Heart left ventricle (tissue), 16 donors: ENCODE measurements at regions not wholly inside any gene's neighbourhood (a gene's known extent, or its start where the extent isn't known, plus 50 kb on each side); places are given as distances from the start of the nearest gene placed in this dataset.

Source experiments
- ATAC-seq, 4 donors: fragments of 200-7000 bp; cut with Tn5 transposase; one replicate each; pipeline ENCODE4 v1.9.1; 2020 to 2022; ENCODE audit warnings: moderate library complexity in 4 of 4, mild to moderate bottlenecking in 3 of 4, moderate number of reproducible peaks in 1 of 4
- DNase-seq, 5 donors: peaks; one replicate each; pipeline ENCODE4 v3.0.0-alpha.2; 2020
- H3K27ac ChIP-seq, 12 donors: fragments of 200-600 bp; sonication (generic) in 4 of 12; one replicate each; pipeline versions ENCODE4 v1.5.0 to v1.8.0; 2016 to 2022; ENCODE audit warnings: mild to moderate bottlenecking in 2 of 12
- H3K27me3 ChIP-seq, 9 donors: fragments of 200-600 bp; sonication (generic) in 2 of 9; one replicate each; pipeline versions ENCODE4 v1.5.1 to v1.8.0; 2016 to 2022; ENCODE audit warnings: mild to moderate bottlenecking in 3 of 9
- H3K36me3 ChIP-seq, 9 donors: fragments of 200-600 bp; sonication (generic) in 2 of 9; one replicate each; pipeline versions ENCODE4 v1.5.0 to v1.8.0; 2018 to 2022; ENCODE audit warnings: mild to moderate bottlenecking in 2 of 9
- H3K4me1 ChIP-seq, 12 donors: fragments of 200-600 bp; sonication (generic) in 4 of 12; one replicate each; pipeline versions ENCODE4 v1.5.0 to v1.8.0; 2016 to 2022; ENCODE audit warnings: mild to moderate bottlenecking in 3 of 12
- H3K4me3 ChIP-seq, 12 donors: fragments of 200-600 bp; sonication (generic) in 4 of 12; one replicate each; pipeline versions ENCODE4 v1.5.0 to v1.8.0; 2017 to 2022; ENCODE audit warnings: mild to moderate bottlenecking in 9 of 12, moderate library complexity in 4 of 12
- H3K9me3 ChIP-seq, 12 donors: fragments of 200-600 bp; sonication (generic) in 4 of 12; one replicate each; pipeline versions ENCODE4 v1.5.0 to v1.8.0; 2016 to 2022; ENCODE audit warnings: mild to moderate bottlenecking in 1 of 12
- POLR2A ChIP-seq, 2 donors: fragments of 450-650 bp; IDR thresholded peaks; one replicate each; pipeline ENCODE4 v1.6.1; 2017; ENCODE audit warnings: antibody characterized with exemption in 2 of 2, mild to moderate bottlenecking in 2 of 2, moderate library complexity in 2 of 2
- WGBS, 4 donors: extraction: QIAGEN DNeasy Blood & Tissue Kit in 2 of 4; methylation state at CpG; one replicate each; pipeline versions ENCODE4 v1.1.5 to v1.1.7; 2013 to 2018; 5-methylcytosine and 5-hydroxymethylcytosine counted together
- intact Hi-C, 10 donors: fragments of 100-400 bp; cut with DNase I; formaldehyde crosslinking; loops; one replicate each; pipeline versions ENCODE4 v1.11.1 to v1.14.2; 2022
- TF ChIP-seq, protein P1 (sequence below), 12 donors: fragments of 200-600 bp; sonication (generic) in 4 of 12; IDR thresholded peaks; one replicate each; pipeline versions ENCODE4 v1.5.0 to v1.8.0; 2018 to 2022; ENCODE audit warnings: antibody characterized with exemption in 12 of 12, mild to moderate bottlenecking in 5 of 12
- donor health status: ischemic (EF 13 %, LVEDD 7.1; RV severe dilation, severe dysfunction).
- donor health status: healthy with polysubstance abuse.
- donor health status: DM: no; HTN: yes; CAD: no.
- donor health status: DM: no; HTN: no; CAD: no.
- donor health status: ischemic (EF 25% LVEDD 6.9; RV normal size, moderate dysfunction).
- donor health status: ischemic (EF 25% LVEDD 5.7; RV mildly dilated, moderate dysfunction).
- donor health status: healthy.
- donor health status: DM: yes; HTN: yes; CAD: no.
- donor health status: ischemic (EF 35%, LVEDD 5.7; RV mildly dilated, moderate dysfunction).
- donor health status: nonischemic (EF 11% LVEDD 7.7; RV severe dilation, severe dysfunction).
- donor health status: DM: yes; HTN: yes; CAD: no.
- donor health status: PGD.
- donor health status: ischemic (EF 29% LVEDD 5.4; RV normal size, mild dysfunction).
- donor health status: nonischemic (EF 23%, LVEDD 6.1; RV moderate dilation, normal function).

DNA sequence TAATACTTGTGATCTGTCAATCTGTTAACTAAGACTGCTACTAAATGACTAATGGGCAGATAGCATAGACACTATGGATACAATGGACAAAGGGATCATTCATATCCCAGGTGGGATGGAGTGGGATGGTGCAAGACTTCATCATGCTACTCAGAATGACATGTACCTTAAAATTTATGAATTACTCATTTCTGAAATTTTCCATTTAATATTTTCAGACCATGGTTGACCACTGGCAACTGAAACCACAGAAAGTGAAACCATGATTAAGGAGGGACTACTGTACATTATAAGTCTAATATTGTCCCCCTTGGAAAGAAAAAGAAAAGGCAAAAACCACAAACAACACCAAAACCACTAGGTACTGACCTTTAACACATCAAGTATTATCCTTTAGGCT lies 247.0 kb upstream of the SYT4 start:
- Histone ChIP-seq H3K27ac (no peak overlapping the region), H3K4me1 (no peaks in the 10 kb centered on the region), H3K9me3 (no peaks in the 10 kb centered on the region), H3K4me3 (no peak overlapping the region), H3K27me3 (no peaks in the 10 kb centered on the region), H3K36me3 (no peaks in the 10 kb centered on the region)
- no peak for TF ChIP-seq POLR2A (IDR thresholded peaks at IDR 0.05)
- TF ChIP-seq, protein P1, sequence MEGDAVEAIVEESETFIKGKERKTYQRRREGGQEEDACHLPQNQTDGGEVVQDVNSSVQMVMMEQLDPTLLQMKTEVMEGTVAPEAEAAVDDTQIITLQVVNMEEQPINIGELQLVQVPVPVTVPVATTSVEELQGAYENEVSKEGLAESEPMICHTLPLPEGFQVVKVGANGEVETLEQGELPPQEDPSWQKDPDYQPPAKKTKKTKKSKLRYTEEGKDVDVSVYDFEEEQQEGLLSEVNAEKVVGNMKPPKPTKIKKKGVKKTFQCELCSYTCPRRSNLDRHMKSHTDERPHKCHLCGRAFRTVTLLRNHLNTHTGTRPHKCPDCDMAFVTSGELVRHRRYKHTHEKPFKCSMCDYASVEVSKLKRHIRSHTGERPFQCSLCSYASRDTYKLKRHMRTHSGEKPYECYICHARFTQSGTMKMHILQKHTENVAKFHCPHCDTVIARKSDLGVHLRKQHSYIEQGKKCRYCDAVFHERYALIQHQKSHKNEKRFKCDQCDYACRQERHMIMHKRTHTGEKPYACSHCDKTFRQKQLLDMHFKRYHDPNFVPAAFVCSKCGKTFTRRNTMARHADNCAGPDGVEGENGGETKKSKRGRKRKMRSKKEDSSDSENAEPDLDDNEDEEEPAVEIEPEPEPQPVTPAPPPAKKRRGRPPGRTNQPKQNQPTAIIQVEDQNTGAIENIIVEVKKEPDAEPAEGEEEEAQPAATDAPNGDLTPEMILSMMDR (IDR thresholded peaks at IDR 0.05) = no peak
- no peak for DNase-seq
- intact Hi-C loops = no loop called here
- ATAC-seq = no peak

DNA sequence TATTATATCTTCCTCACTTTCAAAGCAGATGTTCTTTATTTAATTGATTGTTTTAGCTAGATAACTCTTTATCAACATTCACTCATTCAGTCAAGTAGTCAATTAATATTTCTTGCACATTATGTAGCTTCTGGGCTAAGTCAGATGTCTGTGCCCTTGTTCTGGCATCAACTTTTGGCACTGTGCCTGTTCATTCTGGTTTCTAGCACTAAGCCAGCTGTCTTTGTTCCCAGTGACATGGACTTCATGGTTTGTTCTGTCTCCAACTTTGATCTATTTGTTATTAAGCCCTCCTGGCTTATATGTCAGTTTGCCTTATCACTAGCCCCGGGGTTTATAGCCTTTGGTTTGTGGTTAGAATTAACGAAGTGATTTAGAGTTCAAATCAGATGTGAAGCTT lies 247.9 kb upstream of the SYT4 start:
- intact Hi-C loops = no loop called here
- Histone ChIP-seq H3K27ac (no peak overlapping the region), H3K9me3 (no peaks in the 10 kb centered on the region), H3K4me1 (no peaks in the 10 kb centered on the region), H3K36me3 (no peaks in the 10 kb centered on the region), H3K4me3 (no peak overlapping the region), H3K27me3 (no peaks in the 10 kb centered on the region)
- WGBS, 4 donors = 9 to 19% (median 15%) methylated on average over 2 of the region's 2 CpGs
- no peak for TF ChIP-seq POLR2A (IDR thresholded peaks at IDR 0.05)
- TF ChIP-seq, protein P1 (IDR thresholded peaks at IDR 0.05) = no peak
- ATAC-seq (peak in 3 of 4 donors; percentile 34 to 66 (median 54)), DNase-seq (peak in 2 of 5 donors; percentile 26 to 27)

DNA sequence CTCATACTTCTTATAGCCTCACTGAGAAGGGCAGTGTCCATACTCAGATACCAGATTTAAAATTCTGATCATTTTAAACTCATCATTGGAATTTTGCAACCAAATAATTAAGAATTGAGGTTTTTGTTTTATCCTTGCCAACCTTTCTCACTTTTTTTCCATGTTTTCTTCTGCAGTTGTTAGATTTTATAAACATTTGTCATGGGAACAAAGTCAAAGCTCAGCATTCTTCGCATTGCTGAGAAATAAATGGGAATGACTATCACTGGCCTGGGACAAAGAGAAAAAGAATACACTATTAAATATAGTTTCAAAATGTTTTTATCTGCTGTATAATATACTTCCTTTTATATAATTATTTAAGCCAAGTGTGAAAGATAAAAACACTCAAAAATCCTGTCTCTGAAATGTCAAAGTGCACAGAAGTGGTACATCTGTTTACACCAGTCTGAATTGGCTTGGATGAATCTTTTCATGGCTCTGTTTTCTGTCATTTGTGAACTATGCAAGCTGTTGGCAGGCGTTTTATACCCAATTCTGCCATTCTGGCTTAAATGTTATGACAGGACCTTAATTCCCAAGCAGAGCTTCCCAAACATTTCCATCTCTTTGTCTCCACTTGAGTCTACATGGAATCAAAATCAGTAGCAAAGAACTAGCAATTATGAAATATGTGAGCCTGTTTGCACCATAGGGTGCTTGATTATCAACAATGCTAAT lies 249.3 kb upstream of the SYT4 start:
- Histone ChIP-seq H3K27ac (no peak overlapping the region), H3K4me1 (no peaks in the 10 kb centered on the region), H3K9me3 (no peaks in the 10 kb centered on the region), H3K36me3 (no peaks in the 10 kb centered on the region), H3K27me3 (no peaks in the 10 kb centered on the region), H3K4me3 (no peak overlapping the region)
- DNase-seq (no peak), ATAC-seq (no peak)
- TF ChIP-seq, protein P1 (IDR thresholded peaks at IDR 0.05) = no peak
- no peak for TF ChIP-seq POLR2A (IDR thresholded peaks at IDR 0.05)
- intact Hi-C loops = no loop called here
- 41 to 48% (median 47%) methylated on average over 2 of the region's 2 CpGs for WGBS, 4 donors

DNA sequence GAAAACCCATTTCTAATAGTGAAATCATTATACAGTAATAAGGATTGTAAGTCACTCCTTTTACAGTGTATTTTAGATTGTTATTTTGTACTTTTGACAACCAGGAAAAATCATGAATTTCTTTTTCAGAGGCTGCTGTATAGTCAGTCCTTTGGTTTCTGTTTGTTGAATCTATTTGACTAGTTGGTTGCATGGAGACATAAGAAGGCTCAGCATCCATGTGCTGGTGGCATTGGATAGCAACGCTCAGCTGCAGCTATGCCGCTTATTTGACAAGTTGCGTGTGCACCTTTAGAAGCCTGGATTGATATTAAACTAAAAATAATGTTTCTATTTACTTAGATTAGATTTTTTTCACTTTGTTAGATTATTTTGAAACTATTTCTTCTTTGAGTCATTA lies 254.1 kb upstream of the SYT4 start:
- Histone ChIP-seq H3K9me3 (no peaks in the 10 kb centered on the region), H3K27me3 (no peaks in the 10 kb centered on the region), H3K27ac (no peak overlapping the region), H3K4me1 (no peaks in the 10 kb centered on the region), H3K4me3 (no peak overlapping the region), H3K36me3 (no peaks in the 10 kb centered on the region)
- intact Hi-C loops = no loop called here
- WGBS, 4 donors = 89 to 93% (median 91%) methylated on average over 3 of the region's 3 CpGs
- DNase-seq (no peak), ATAC-seq (no peak)
- TF ChIP-seq, protein P1 (IDR thresholded peaks at IDR 0.05) = no peak
- no peak for TF ChIP-seq POLR2A (IDR thresholded peaks at IDR 0.05)
